BJ (cell line): ENCODE measurements at regions not wholly inside any gene's neighbourhood (a gene's known extent, or its start where the extent isn't known, plus 50 kb on each side); places are given as distances from the start of the nearest gene placed in this dataset.

Experiments
- CTCF ChIA-PET: fragments of 350-600 bp; formaldehyde crosslinking; extraction: SDS; loops from one replicate; lab custom pipeline; 2021; ENCODE audit warnings: antibody characterized with exemption, inconsistent platforms; lab: Yijun Ruan, JAX
- POLR2A ChIA-PET: fragments of 300-600 bp; sonication (Branson Sonifier 250); formaldehyde crosslinking; extraction: SDS; loops from one replicate; lab custom pipeline; 2021; ENCODE audit warnings: antibody characterized with exemption; lab: Charles Lee
- DNase-seq: peaks from one replicate; pipeline ENCODE4 v3.0.0-alpha.2; 2011; ENCODE audit warnings: low read depth
- H3K27me3 ChIP-seq: 2 replicates; pipeline ENCODE4 v1.6.0; 2011; ENCODE audit warnings: low read length; ENCODE audit not compliant: control insufficient read depth, insufficient read depth
- H3K36me3 ChIP-seq: 2 replicates; pipeline ENCODE4 v1.5.1; 2011; ENCODE audit warnings: low read length; ENCODE audit not compliant: control insufficient read depth, insufficient read depth
- H3K4me3 ChIP-seq: 2 replicates; pipeline ENCODE4 v1.5.1; 2011; ENCODE audit warnings: low read depth, mild to moderate bottlenecking, control low read depth, low read length
- CTCF ChIP-seq: IDR thresholded peaks from 2 replicates; pipeline ENCODE4 v1.5.1; 2011; ENCODE audit warnings: low read depth, mild to moderate bottlenecking, control low read depth, inconsistent platforms, low read length, moderate library complexity; ENCODE audit not compliant: insufficient read depth

DNA sequence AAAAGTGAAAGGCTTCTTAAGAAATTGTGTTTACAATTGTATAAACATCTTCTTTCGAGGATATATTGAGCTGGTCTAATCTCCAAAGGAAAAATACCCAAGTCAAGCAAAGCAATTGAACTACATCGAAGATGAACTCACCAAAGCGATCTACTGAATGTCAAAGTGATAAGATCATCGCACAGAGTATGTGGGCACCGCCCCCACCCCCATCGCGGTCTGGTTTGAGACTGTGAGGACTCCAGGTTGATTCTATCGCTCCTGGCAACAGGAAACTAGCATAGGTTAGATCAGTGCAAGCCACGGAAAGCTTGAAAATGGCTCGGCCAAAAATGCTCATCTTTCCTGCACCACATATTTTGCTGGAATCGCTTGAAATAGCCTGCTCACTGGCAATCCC, 133.2 kb upstream of the RPS6KA2 start:
- no peak for TF ChIP-seq CTCF
- POLR2A ChIA-PET = no interaction called here
- CTCF ChIA-PET = interaction anchor here (0.6 kb wide), 1 partner anchor 239 kb away, joined by 3 read pairs; the partner anchor contains the start of gene CEP43

GRCh38 chr6:166758136-166758704, 131.2 kb upstream of the RPS6KA2 start:
- H3K4me3 ChIP-seq = no peak overlapping the region
- no peak for DNase-seq
- no peak for TF ChIP-seq CTCF
- peaks cover 5% of the 10 kb centered on the region; the same call in 1 of the 2 replicates for H3K27me3 ChIP-seq
- H3K36me3 ChIP-seq = no peaks in the 10 kb centered on the region
- CTCF ChIA-PET = interaction anchor here (0.6 to 2.4 kb wide), 2 partner anchors 17 to 189 kb away, joined by 3 to 11 read pairs; no protein-coding TSS in a partner anchor
- POLR2A ChIA-PET = no interaction called here

More for the DNA sequence above, 133.2 kb upstream of the RPS6KA2 start:
- Histone ChIP-seq H3K4me3 (no peak overlapping the region), H3K27me3 (peaks cover 5% of the 10 kb centered on the region; the same call in 1 of the 2 replicates), H3K36me3 (no peaks in the 10 kb centered on the region)
- DNase-seq = no peak

DNA sequence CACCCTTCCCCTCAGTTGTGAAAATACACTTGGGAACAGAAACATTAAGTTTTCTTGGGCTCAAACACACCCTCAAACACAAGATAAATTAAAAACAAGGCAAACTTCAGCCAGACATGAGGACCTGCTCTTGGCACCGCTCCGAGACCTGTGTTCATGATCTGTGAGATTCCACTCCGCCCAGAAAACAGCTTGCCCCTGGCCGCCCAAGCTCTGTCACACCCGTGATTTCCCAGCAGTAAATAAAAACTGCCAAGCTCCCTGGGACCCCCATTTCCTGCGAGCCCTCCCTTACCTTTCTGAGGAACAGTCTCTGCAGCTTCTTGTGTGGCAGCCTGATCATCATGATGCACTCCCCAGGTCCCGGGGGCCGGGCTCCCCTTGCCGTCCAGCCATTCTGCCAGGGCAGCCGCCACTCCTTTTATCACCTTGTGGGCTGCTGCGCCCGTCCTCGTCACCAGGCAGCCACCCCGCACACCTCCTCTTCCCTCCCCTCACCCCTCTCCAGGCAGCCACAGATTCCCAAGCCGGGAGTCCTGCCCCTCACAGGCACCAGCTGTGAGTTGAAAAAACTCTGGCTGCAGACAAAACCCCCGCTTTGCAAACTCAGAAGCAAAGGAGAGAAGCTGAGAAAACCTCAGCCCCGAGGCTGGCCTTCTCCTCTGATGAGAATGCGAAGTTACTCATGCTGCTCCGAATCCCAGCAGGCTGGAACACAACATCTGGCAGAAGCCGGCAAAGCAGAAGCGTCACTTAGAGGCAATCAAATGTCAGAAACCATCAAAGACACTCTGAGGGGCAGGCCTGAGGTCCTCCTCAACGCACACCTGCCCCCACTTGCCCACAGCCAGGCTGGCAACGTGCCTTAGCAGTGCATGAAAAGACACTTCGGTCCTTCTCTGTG, 130.4 kb upstream of the RPS6KA2 start:
- Histone ChIP-seq H3K36me3 (no peaks in the 10 kb centered on the region), H3K4me3 (no peak overlapping the region), H3K27me3 (peaks cover 5% of the 10 kb centered on the region; the same call in 1 of the 2 replicates)
- POLR2A ChIA-PET = no interaction called here
- CTCF ChIA-PET = interaction anchor here (2.4 kb wide), 1 partner anchor 18 kb away, joined by 11 read pairs; no protein-coding TSS in a partner anchor
- no peak for DNase-seq
- TF ChIP-seq CTCF = no peak

DNA sequence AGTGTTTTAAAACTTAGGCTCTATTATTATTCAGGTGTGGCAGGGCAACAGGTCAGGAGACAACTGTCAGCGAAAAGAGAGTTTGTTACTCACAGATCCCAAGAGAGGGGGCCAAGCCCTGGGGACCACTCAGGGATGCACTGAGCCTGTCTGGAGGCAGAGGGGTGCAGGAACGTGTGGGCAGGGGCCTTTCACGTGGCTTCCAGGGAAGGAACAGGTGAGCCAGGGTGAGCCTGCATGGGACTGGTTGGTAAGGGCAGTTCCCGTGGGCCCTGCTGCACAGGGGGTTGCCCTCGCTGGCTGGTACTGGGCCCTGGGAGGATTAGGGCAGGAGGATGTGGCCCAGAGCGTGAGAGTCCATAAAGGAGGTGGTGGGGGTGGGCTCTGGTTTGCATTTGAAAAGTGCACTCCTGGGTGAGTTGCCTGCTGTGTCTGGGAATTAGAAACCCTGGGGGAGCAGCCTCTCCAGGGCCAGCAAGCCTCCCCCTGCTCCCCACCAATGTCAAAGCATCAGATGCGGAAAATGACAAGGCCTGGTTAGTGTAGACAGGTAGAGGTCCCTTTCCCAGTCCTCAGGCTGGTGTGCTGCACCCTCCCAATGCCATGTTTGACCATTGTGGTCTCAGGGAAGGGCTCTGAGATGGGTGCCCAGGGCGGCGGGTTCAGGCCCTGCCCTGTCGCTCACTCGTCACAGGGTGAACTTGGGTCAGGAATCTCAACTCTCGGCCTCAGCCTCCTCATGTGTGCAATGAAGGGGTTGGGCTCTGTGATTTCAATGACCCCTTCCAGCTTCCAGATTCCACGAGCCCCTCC, 127.4 kb upstream of the RPS6KA2 start:
- CTCF ChIA-PET = interaction anchor here (0.9 kb wide), 1 partner anchor 235 kb away, joined by 3 read pairs; no protein-coding TSS in a partner anchor
- H3K36me3 ChIP-seq = no peaks in the 10 kb centered on the region
- H3K4me3 ChIP-seq = no peak overlapping the region
- peaks cover 5% of the 10 kb centered on the region; the same call in 1 of the 2 replicates for H3K27me3 ChIP-seq
- DNase-seq = no peak
- POLR2A ChIA-PET = no interaction called here
- TF ChIP-seq CTCF = no peak
